WTC11 (cell line): ENCODE measurements at regions not wholly inside any gene's neighbourhood (a gene's known extent, or its start where the extent isn't known, plus 50 kb on each side); places are given as distances from the start of the nearest gene placed in this dataset.

Source experiments
- ATAC-seq: fragments of 200-7000 bp; cut with Tn5 transposase; 2 replicates; pipeline ENCODE4 v1.10.0; 2021; ENCODE audit warnings: mild to moderate bottlenecking, moderate library complexity
- CTCF ChIA-PET: fragments of 300-600 bp; sonication (Branson Sonifier 250); formaldehyde crosslinking; loops from one replicate; lab custom pipeline; 2021; ENCODE audit warnings: antibody characterized with exemption; lab: Charles Lee
- POLR2A ChIA-PET: fragments of 350-600 bp; sonication (Branson Sonifier 250); formaldehyde crosslinking; loops from one replicate; lab custom pipeline; 2021; ENCODE audit warnings: antibody characterized with exemption; lab: Charles Lee
- DNase-seq: peaks from one replicate; pipeline ENCODE4 v3.0.0; 2021; ENCODE audit warnings: low spot score
- H3K27ac Mint-ChIP-seq: 2 replicates; pipeline ENCODE4 v1.8.0; 2021; ENCODE audit warnings: mixed read lengths
- H3K27me3 Mint-ChIP-seq: 2 replicates; pipeline ENCODE4 v1.8.0; 2021; ENCODE audit warnings: low read depth, mild to moderate bottlenecking, moderate library complexity, mixed read lengths
- H3K36me3 Mint-ChIP-seq: 2 replicates; pipeline ENCODE4 v1.8.0; 2021; ENCODE audit warnings: mixed read lengths
- H3K4me1 Mint-ChIP-seq: 2 replicates; pipeline ENCODE4 v1.8.0; 2022; ENCODE audit warnings: mixed read lengths
- H3K4me3 Mint-ChIP-seq: 2 replicates; pipeline ENCODE4 v1.8.0; 2021; ENCODE audit warnings: mild to moderate bottlenecking, moderate library complexity, mixed read lengths
- H3K9me3 Mint-ChIP-seq: 2 replicates; pipeline ENCODE4 v1.8.0; 2021; ENCODE audit warnings: mixed read lengths
- CDX4 ChIP-seq: fragments of 250-450 bp; sonication (Bioruptor Pico); IDR thresholded peaks from 2 replicates; pipeline ENCODE4 v1.9.0; 2021; ENCODE audit warnings: moderate library complexity, mild to moderate bottlenecking, inconsistent platforms, borderline replicate concordance
- E2F5 ChIP-seq: sonication (generic); formaldehyde crosslinking; IDR thresholded peaks from 2 replicates; pipeline ENCODE4 v1.8.1; 2022; ENCODE audit warnings: mild to moderate bottlenecking, moderate library complexity, missing genetic modification reagents
- ESRRA ChIP-seq: sonication (generic); formaldehyde crosslinking; IDR thresholded peaks from 2 replicates; pipeline ENCODE4 v1.8.1; 2022; ENCODE audit warnings: mild to moderate bottlenecking, missing genetic modification reagents, borderline replicate concordance
- FOXK1 ChIP-seq: sonication (generic); formaldehyde crosslinking; IDR thresholded peaks from 2 replicates; pipeline ENCODE4 v1.8.0; 2022; ENCODE audit warnings: mild to moderate bottlenecking, moderate library complexity, missing genetic modification reagents
- MXD4 ChIP-seq: fragments of 250-450 bp; sonication (Bioruptor Pico); IDR thresholded peaks from 2 replicates; pipeline ENCODE4 v1.8.0; 2021; ENCODE audit warnings: mild to moderate bottlenecking, moderate library complexity, borderline replicate concordance
- PRDM15 ChIP-seq: sonication (generic); formaldehyde crosslinking; IDR thresholded peaks from 2 replicates; pipeline ENCODE4 v1.8.0; 2022; ENCODE audit warnings: missing genetic modification reagents
- SOX15 ChIP-seq: fragments of 250-450 bp; sonication (Bioruptor Pico); IDR thresholded peaks from 2 replicates; pipeline ENCODE4 v1.9.0; 2021; ENCODE audit warnings: mild to moderate bottlenecking
- SP1 ChIP-seq: sonication (generic); formaldehyde crosslinking; conservative IDR thresholded peaks from 2 replicates; pipeline ENCODE4 v1.8.1; 2022; ENCODE audit warnings: missing genetic modification reagents
- ZBTB21 ChIP-seq: sonication (generic); formaldehyde crosslinking; IDR thresholded peaks from 2 replicates; pipeline ENCODE4 v1.8.1; 2023; ENCODE audit warnings: mild to moderate bottlenecking, missing genetic modification reagents, borderline replicate concordance
- ZNF232 ChIP-seq: sonication (generic); formaldehyde crosslinking; IDR thresholded peaks from 2 replicates; pipeline ENCODE4 v1.8.0; 2022; ENCODE audit warnings: mild to moderate bottlenecking, missing genetic modification reagents
- ZNF396 ChIP-seq: fragments of 250-450 bp; sonication (Bioruptor Pico); IDR thresholded peaks from 2 replicates; pipeline ENCODE4 v1.8.0; 2021; ENCODE audit warnings: mild to moderate bottlenecking, moderate library complexity, borderline replicate concordance
- ZNF512 ChIP-seq: sonication (generic); formaldehyde crosslinking; IDR thresholded peaks from 2 replicates; pipeline ENCODE4 v1.8.1; 2022; ENCODE audit warnings: missing genetic modification reagents, borderline replicate concordance

- DNase-seq (no peak), ATAC-seq (no peak)
- Mint-ChIP-seq H3K4me3 (no peak overlapping the region), H3K4me1 (peaks cover 5% of the 10 kb centered on the region; the same call in 1 of the 2 replicates), H3K27me3 (peaks cover 4% of the 10 kb centered on the region; the same call in 1 of the 2 replicates), H3K36me3 (peaks cover 4% of the 10 kb centered on the region; the same call in 1 of the 2 replicates)
- ChIA-PET CTCF (no interaction called here), POLR2A (no interaction called here)
- TF ChIP-seq ZNF396 (CRISPR knock-in tag) (no peak), ESRRA (no peak), PRDM15 (CRISPR knock-in tag) (no peak)
- TF ChIP-seq, all 79 proteins: peak for 0
- Mint-ChIP-seq H3K9me3 (peaks cover 14% of the 10 kb centered on the region), H3K27ac (no peak overlapping the region)
These were observed 1133.1 kb upstream of the ACO1 start for GRCh38 chr9:31251386-31251785.

GRCh38 chr9:31253800-31254762 lies 1130.4 kb upstream of the ACO1 start:
- POLR2A ChIA-PET = no interaction called here

GRCh38 chr9:31255211-31255610 lies 1129.2 kb upstream of the ACO1 start:
- peaks cover 11% of the 10 kb centered on the region for H3K4me1 Mint-ChIP-seq
- H3K27me3 Mint-ChIP-seq = peaks cover 4% of the 10 kb centered on the region; the same call in 1 of the 2 replicates
- peaks cover 4% of the 10 kb centered on the region; the same call in 1 of the 2 replicates for H3K9me3 Mint-ChIP-seq
- peaks cover 4% of the 10 kb centered on the region; the same call in 1 of the 2 replicates for H3K36me3 Mint-ChIP-seq
- ATAC-seq = 0 out of 2 replicates have a peak, but pooled peaks have one; percentile 18
- H3K27ac Mint-ChIP-seq = no peak overlapping the region
- POLR2A ChIA-PET = no interaction called here
- no peak overlapping the region for H3K4me3 Mint-ChIP-seq
- no peak for DNase-seq
- CTCF ChIA-PET = no interaction called here
- TF ChIP-seq ZNF512 (no peak), MXD4 (CRISPR knock-in tag) (no peak), FOXK1 (CRISPR knock-in tag) (no peak), E2F5 (CRISPR knock-in tag) (no peak), ZBTB21 (CRISPR knock-in tag) (no peak)

More at GRCh38 chr9:31253800-31254762, 1130.4 kb upstream of the ACO1 start:
- Mint-ChIP-seq H3K9me3 (peaks cover 8% of the 10 kb centered on the region; the same call in 1 of the 2 replicates), H3K27ac (no peak overlapping the region), H3K36me3 (peaks cover 4% of the 10 kb centered on the region; the same call in 1 of the 2 replicates), H3K4me1 (peaks cover 5% of the 10 kb centered on the region; the same call in 1 of the 2 replicates), H3K4me3 (no peak overlapping the region), H3K27me3 (peaks cover 4% of the 10 kb centered on the region; the same call in 1 of the 2 replicates)
- no peak for DNase-seq
- no peak for TF ChIP-seq CDX4 (CRISPR knock-in tag)
- no peak for TF ChIP-seq ZNF232 (CRISPR knock-in tag)
- no peak for TF ChIP-seq SOX15 (CRISPR knock-in tag)
- TF ChIP-seq SP1 (CRISPR knock-in tag) = no peak
- TF ChIP-seq PRDM15 (CRISPR knock-in tag) = no peak
- CTCF ChIA-PET = no interaction called here
- no peak for ATAC-seq
